ENCODE measurements at regions not wholly inside any gene's neighbourhood (a gene's known extent, or its start where the extent isn't known, plus 50 kb on each side); places are given as distances from the start of the nearest gene placed in this dataset.

DNA sequence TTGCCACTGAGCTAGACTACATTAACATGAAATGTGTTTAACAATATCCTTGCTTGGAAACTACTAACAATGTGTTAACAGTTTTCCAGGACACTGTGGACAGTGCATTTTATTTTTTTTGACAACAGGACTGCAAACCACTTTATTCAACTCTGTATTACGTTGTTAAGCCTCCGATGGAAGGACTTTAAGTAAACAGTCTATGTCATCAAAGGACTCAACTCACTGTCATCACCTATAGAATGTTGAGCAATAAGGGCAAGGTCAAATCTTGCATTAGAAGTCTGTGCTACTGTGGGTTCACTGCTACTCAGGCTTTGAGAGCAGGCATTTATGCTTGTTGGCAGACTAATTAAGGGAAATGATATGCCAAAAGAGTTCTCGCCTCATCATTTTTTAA, 483.7 kb downstream of the FLRT2 start:
- Histone ChIP-seq H2AFZ (ENCODE audit: low read depth, low read length) (no peak overlapping the region), H3K4me2 (ENCODE audit: low read length) (no peak overlapping the region), H3K9me3 (ENCODE audit: low read length) (no peaks in the 10 kb centered on the region), H3K27me3 (ENCODE audit: insufficient read depth, low read depth, low read length) (no peaks in the 10 kb centered on the region), H3K36me3 (ENCODE audit: insufficient read depth, low read length) (no peaks in the 10 kb centered on the region), H3K4me3 (ENCODE audit: low read length) (no peak overlapping the region), H3K27ac (ENCODE audit: low read length) (no peak overlapping the region), H4K20me1 (ENCODE audit: insufficient read depth) (no peaks in the 10 kb centered on the region), H3F3A (ENCODE audit: insufficient read depth, low read length, poor library complexity, severe bottlenecking) (no peaks in the 10 kb centered on the region), H3K79me2 (replicated peaks; ENCODE audit: insufficient read depth, low read length) (no peaks in the 10 kb centered on the region), H3K9ac (ENCODE audit: low read length) (no peak overlapping the region), H3K9me2 (ENCODE audit: insufficient read depth, low read length) (no peaks in the 10 kb centered on the region)
- TF ChIP-seq TAF1 (IDR thresholded peaks at IDR 0.05; ENCODE audit: low read depth) (no peak), REST (IDR thresholded peaks at IDR 0.05; ENCODE audit: borderline replicate concordance) (no peak), EP300 (conservative IDR thresholded peaks at IDR 0.05; ENCODE audit: poor library complexity, severe bottlenecking) (no peak), CTCF (IDR thresholded peaks at IDR 0.05; ENCODE audit: poor library complexity, severe bottlenecking) (no peak), POLR2AphosphoS5 (IDR thresholded peaks at IDR 0.05) (no peak)

DNA sequence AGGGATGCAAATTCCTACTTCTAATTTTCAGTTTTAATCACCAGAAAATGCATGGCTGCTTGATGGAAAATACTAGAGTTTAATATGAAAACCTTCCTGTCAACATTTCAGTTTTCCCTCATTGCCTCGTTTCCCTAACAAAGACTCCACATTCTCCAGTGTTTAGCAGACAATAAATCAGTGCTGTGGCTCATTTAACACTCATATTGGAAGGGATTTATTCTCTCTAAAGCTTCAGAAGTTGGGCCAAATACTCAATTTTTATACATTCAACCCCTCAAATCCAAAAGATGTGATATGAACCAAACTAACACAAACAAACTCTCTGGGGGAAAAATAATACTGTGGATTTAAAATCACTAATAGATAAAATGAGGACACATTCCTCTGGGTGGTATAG, 482.5 kb downstream of the FLRT2 start:
- Histone ChIP-seq H3F3A (ENCODE audit: insufficient read depth, low read length, poor library complexity, severe bottlenecking) (no peaks in the 10 kb centered on the region), H3K27me3 (ENCODE audit: insufficient read depth, low read depth, low read length) (no peaks in the 10 kb centered on the region), H3K4me3 (ENCODE audit: low read length) (no peak overlapping the region), H3K79me2 (replicated peaks; ENCODE audit: insufficient read depth, low read length) (no peaks in the 10 kb centered on the region), H3K36me3 (ENCODE audit: insufficient read depth, low read length) (no peaks in the 10 kb centered on the region), H2AFZ (ENCODE audit: low read depth, low read length) (no peak overlapping the region), H4K20me1 (ENCODE audit: insufficient read depth) (no peaks in the 10 kb centered on the region), H3K9me2 (ENCODE audit: insufficient read depth, low read length) (no peaks in the 10 kb centered on the region), H3K27ac (ENCODE audit: low read length) (no peak overlapping the region), H3K9me3 (ENCODE audit: low read length) (no peaks in the 10 kb centered on the region), H3K4me2 (ENCODE audit: low read length) (no peak overlapping the region), H3K9ac (ENCODE audit: low read length) (no peak overlapping the region)
- TF ChIP-seq SMC3 (conservative IDR thresholded peaks at IDR 0.05; ENCODE audit: poor library complexity) (no peak), EZH2 (IDR thresholded peaks at IDR 0.05; ENCODE audit: borderline replicate concordance, insufficient read depth, low read length, poor library complexity, severe bottlenecking) (no peak), MXI1 (conservative IDR thresholded peaks at IDR 0.05; ENCODE audit: poor library complexity, severe bottlenecking) (no peak), RAD21 (conservative IDR thresholded peaks at IDR 0.05) (no peak), REST (IDR thresholded peaks at IDR 0.05; ENCODE audit: borderline replicate concordance) (no peak), POLR2AphosphoS5 (IDR thresholded peaks at IDR 0.05) (no peak), CTCF (IDR thresholded peaks at IDR 0.05; ENCODE audit: poor library complexity, severe bottlenecking) (no peak), TAF1 (IDR thresholded peaks at IDR 0.05; ENCODE audit: low read depth) (no peak), EP300 (conservative IDR thresholded peaks at IDR 0.05; ENCODE audit: poor library complexity, severe bottlenecking) (no peak)
